K562 (cell line): ENCODE measurements at regions not wholly inside any gene's neighbourhood (a gene's known extent, or its start where the extent isn't known, plus 50 kb on each side); places are given as distances from the start of the nearest gene placed in this dataset.

Experiments used
- CTCF ChIP-seq, 3 experiments: IDR thresholded peaks in 2 of 3; conservative IDR thresholded peaks in 1 of 3; 2 replicates each; pipeline ENCODE4 v1.5.1; 2011 to 2012; ENCODE audit warnings: low read length in 3 of 3, mild to moderate bottlenecking in 3 of 3, control low read depth in 2 of 3, improper control_type of control experiment in 1 of 3, inconsistent platforms in 1 of 3, low read depth in 1 of 3, mixed read lengths in 1 of 3, moderate library complexity in 1 of 3; ENCODE audit not compliant: insufficient read depth in 2 of 3
- EGR1 ChIP-seq: fragments of 450-650 bp; conservative IDR thresholded peaks from 2 replicates; pipeline ENCODE4 v1.6.1; 2017; ENCODE audit warnings: mild to moderate bottlenecking
- EHMT2 ChIP-seq: fragments of 450-650 bp; IDR thresholded peaks from 2 replicates; pipeline ENCODE4 v1.6.1; 2018; ENCODE audit warnings: antibody characterized with exemption
- SMAD3 ChIP-seq: fragments of 450-650 bp; formaldehyde crosslinking; conservative IDR thresholded peaks from 2 replicates; pipeline ENCODE4 v1.4.0; 2020; ENCODE audit warnings: mild to moderate bottlenecking
- ZNF696 ChIP-seq: fragments of 250-450 bp; sonication (Bioruptor Pico); conservative IDR thresholded peaks from 2 replicates; pipeline ENCODE4 v1.4.0; 2020; ENCODE audit warnings: mild to moderate bottlenecking, moderate library complexity

- no peak for TF ChIP-seq SMAD3 (CRISPR knock-in tag)
- TF ChIP-seq EHMT2 = no peak
- TF ChIP-seq CTCF (IDR thresholded peaks at IDR 0.05 in 2 of 3, conservative IDR thresholded peaks at IDR 0.05 in 1 of 3; ENCODE audit: insufficient read depth in 2 of 3, low read depth in 1 of 3, low read length in 3 of 3) = no peak
- no peak for TF ChIP-seq EGR1
- no peak for TF ChIP-seq ZNF696 (CRISPR knock-in tag)
Observed at GRCh38 chr7:81064426-81064825, 145.6 kb upstream of the SEMA3C start.
